Activated T-helper 1 cell treated with Interleukin-2 at 50 U/mL for 16 hours (primary cell): ENCODE measurements at regions not wholly inside any gene's neighbourhood (a gene's known extent, or its start where the extent isn't known, plus 50 kb on each side); places are given as distances from the start of the nearest gene placed in this dataset.

Experiments
- DNase-seq: peaks from one replicate; pipeline ENCODE4 v3.0.0-alpha.2; 2020; ENCODE audit warnings: low read depth

DNA sequence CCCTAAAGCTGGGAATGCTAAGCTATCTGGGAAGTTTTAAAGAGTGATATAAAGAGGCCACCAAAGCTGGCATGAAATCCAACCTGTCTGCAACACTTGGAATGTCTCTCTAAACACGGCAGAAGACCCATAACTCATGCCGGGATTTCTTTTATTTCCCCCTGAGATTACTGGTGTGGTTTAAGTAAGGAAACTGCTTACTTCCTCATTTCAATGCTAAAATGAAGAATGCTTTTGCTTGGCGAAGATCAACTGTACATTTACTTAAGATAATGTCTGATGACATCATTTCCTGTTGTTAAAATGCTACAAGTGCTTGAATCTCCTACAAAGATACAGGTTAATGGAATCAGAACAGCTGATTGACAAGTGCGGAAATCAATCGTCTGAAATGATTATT, 353.8 kb upstream of the SALL3 start:
- DNase-seq: no peak

DNA sequence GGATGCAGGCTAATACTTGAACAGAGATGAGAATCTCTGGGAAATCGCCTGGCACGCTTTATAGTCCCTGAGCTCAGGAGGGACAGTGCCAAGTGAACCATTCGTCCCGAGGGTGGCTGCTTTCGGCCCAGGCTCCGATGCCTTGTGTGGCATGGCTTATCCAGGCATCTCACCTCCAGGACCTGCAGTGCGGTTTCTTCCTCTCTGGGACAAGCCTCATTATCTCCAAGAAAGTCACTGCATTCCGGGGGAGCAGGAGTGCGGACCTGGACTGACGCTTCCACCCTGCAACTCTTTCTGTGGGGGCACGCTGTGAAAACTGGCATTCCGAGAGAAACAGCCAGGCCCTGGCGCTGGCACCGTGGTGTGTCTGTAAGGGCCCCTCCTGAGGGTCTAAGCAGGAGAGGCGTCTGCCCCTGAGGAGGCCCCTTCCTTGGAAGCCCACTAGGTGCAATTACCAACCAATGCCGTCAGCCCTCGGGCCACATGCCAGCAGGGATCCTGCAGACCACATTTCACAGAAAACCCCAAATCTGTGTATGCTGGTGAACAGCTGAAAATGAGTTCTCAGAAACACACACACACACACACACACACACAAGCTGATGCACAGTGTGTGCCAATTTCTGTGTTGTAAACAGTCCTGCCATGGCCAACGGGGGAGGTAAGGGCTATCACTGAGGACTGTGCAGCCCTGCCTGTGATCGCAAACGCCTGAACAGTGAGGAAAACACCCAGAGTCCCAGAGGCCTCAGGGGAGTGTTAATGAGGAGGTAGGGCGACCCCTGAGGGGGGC, 351.9 kb upstream of the SALL3 start:
- DNase-seq: no peak

DNA sequence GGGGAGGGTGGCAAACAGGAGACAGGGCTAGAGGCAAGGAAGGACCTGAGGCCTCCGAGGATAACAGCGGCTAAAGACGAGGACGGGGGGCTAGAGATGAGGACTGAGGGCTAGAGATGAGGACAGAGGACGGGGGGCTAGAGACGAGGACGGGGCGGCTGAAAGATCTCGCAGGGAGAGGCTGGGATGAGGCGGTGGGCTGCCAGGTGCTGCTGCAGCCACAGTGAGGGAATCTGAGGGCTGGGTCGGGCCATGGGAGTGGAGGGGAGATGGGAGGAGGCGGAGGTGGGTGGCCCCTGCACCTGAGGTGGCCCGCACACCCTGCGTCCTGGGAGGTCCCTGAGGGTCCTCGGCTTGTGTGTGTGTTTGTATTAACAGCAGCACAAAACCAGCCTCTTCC, 350.2 kb upstream of the SALL3 start:
- no peak for DNase-seq

DNA sequence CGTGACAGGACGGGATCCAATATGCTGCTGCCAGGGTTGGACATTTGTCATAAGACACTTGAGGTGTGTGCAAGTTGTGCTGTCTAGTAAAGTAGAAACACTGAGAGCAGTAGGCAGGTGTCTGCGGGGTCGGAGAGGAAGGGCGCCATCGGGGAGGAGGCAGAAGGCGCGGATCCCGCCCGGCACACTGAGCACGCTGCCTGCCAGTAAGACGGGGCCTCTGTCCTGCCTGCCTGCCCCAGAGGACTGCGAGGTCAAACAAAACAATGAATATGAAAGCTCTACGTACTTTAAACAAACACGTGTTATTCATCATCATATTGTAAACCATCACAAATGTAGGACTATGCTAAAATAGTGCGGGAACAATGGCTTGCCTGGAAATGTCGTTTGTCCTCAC, 349.3 kb upstream of the SALL3 start:
- DNase-seq: no peak

DNA sequence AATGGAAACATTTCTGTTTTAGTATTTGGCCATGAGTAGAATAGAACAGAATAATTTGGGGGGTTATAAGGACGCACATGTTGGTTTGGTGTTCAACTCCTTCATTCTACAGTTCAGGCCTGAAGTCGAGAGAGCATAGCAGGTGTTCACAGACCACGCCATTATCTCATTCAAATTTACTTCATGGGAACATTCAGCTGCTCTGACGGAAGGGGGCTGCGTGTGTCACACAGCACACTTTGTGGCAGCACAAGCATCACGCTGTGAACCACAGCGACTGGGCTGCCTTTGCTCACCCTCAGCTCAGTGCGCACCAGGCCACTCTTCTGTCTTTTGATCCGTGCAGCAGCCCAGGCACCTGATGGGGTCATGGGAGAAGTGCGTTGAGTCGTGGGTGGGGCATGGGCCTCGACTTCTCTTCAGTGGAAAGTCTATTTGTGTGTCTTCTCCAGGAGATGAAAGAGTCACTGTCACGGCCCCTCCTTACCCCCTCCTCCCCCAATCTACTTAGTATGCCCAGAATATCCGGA, 348.6 kb upstream of the SALL3 start:
- no peak for DNase-seq

DNA sequence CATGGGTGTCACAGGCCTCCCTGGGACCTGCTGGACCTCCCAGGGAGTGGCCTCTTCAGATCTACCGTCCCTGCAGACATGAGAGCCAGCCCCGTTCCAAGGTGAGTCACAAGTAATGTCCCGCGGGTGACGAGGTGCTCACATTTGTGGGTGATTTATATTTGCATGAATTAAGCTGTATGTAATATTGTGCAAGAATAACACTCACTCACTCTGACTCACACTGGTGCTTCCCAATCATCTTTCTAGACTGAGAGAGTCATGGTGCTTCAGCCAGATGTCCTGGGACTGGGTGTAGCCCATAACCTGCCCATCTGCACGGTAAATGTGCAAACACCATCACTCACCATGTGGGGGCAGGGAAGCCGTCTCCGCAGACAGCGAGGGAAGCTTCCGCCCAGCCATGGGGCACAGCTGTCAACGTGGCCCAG, 347.5 kb upstream of the SALL3 start:
- no peak for DNase-seq

DNA sequence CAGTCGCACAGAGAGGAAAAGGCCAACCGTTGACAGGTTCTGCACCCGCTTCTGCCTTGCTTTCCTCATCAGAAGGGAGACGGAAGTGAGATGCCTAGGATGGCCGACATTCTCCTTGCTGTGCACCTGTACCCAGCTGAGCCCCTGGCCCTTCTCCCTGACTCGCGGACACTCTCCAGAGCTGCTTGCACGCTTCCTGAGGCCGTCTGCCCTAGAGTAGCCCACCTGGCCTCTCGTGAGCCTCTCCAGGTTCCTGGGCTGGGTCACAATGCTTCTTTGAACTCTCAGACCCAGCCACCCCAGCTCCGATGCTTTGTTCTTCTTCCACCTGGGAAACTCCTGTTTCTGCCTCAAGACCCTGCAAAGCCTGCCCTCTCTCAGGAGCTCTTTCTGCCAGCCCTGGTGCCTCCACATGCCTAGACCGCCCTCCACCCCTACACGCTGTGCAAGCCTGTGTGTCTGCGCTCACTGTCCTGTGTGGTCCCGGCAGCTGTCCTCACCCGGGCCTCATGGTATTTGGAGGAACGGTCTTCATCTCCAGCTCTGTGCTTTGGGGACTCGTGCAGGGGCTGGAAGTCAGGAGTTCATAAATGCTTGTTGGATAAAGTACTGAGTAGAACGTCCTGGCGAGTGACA, 345.4 kb upstream of the SALL3 start:
- no peak for DNase-seq

DNA sequence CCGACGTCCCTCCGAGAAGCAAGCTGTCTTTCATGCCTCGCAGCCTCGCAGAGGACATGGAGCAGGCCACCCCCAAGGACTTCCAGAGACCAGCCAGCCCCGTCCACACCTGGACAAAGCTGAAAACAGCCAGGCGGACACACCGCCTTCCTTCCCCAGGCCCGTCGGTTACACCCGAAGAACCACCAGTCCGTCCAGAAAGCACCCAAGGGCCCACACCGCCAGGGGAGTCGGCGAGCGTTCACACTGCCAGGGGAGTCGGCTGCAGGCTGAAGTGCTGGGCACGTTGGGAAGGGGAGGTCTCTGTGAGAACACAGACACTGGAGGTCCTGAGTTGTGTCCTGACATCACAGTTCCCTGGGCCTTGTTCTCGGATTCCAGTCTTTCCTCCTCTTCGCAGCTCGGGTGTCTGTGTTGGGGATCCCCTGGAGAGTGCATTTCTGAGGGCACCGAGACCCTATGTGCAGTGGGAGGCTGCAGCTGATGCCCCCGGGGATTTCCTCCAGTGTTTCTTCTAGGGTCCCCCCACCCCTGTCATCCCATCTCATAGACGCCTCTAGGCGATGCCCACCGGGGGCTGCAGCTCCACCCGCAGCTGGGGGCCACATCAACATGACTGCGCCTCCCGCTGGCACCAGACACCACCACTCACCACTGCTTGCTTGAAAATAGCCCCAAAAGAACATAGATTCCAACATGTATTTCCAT, 344.4 kb upstream of the SALL3 start:
- no peak for DNase-seq

DNA sequence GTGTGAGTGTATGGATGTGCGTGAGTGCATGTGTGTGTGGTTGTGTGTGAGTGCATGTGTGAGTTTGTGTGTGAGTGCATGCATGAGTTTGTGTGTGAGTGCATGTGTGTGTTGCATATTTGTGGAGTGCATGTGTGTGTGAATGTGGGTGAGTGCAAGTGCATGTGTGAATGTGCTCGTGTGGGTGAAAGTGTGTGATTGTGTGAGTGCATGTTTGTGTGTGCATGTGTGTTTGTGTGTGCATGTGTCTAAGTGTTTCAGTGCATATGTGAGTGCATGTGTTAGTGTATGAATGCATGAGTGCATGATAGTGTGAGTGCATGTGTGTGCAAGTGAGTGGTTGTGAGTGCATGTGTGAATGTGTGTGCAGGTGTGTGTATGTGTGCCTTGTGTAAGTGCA, 343.4 kb upstream of the SALL3 start:
- DNase-seq: no peak

- no peak for DNase-seq
These were observed 341.9 kb upstream of the SALL3 start for GRCh38 chr18:78637442-78638402.

GRCh38 chr18:78639006-78639950, 340.3 kb upstream of the SALL3 start:
- no peak for DNase-seq

- DNase-seq: no peak
These were observed 339.2 kb upstream of the SALL3 start for GRCh38 chr18:78640246-78640995.

DNA sequence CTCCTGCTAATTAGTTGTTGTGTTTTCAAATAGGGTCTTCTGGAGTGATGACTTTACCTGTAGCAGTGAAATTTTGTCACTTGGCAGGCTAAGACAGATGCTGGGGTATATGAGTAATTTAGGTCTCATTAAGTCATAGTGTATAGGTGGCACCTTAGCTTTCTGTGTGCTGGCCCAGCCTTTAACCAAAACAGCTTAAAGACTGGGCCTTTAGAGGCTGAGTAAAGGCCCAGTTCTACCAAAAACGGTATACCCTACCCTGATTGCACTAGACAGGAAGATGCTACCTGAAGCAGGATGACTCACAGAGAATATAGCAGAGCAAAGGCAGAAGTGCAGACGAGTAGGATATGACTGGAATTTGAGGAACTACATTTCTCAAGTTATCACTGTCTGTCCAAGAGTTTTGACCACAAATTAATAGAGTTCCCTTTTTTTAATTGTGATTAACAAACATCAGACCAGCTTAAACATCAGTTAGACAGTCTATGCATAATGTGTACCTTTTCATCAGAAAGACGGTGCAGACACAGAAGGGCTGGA, 337.9 kb upstream of the SALL3 start:
- no peak for DNase-seq

DNA sequence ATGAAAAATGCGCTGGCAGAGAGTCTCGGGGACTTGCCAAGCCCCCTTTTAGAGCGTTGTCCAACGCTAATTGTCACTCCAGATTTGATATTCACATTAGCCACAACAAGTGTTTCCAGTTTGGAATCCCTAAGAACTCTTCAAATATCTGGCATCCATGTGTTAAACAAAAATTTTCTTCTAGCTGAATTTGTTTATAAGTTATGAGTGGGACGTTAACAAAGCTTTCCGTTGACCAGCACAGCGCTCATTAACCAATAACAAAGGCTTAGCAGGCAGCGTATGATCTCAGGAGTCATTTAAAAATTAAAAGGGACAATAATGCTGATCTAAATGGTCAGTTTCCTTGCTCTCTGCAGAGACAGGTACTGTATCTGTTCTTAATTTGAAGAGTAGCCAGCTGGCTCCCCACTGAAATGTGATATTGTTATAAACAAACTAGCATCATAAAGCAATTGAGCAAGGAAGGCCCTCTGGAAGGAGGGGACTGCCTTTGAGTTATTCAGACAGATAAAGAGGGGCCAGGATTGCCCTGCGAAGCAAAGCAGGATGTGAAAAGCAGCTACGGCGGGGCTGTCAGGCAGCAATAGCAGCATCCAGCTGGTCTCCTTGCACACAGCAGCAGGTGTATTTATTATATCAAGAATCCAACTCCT, 337.2 kb upstream of the SALL3 start:
- DNase-seq: no peak

DNA sequence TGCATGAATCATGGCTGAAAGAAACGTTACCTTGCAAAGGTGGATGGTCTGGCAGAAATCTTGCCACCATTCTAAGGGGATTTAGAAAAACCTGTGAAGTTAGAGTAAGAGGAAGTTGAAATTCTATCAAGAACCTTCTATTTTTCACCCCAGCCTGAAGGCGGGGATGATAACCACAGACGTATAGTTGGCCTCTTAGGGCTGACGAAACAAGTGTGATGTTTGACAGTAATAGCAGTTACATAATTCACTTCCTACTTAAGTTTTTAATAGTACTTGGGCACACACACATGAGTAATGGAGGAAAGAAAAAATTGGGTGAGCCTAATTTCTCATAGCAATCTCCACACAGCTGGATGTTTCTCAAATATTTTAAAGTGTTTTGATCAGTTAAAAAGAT, 336.6 kb upstream of the SALL3 start:
- DNase-seq: no peak

GRCh38 chr18:78643981-78644380, 335.6 kb upstream of the SALL3 start:
- no peak for DNase-seq

GRCh38 chr18:78645216-78645615, 334.4 kb upstream of the SALL3 start:
- DNase-seq: no peak

DNA sequence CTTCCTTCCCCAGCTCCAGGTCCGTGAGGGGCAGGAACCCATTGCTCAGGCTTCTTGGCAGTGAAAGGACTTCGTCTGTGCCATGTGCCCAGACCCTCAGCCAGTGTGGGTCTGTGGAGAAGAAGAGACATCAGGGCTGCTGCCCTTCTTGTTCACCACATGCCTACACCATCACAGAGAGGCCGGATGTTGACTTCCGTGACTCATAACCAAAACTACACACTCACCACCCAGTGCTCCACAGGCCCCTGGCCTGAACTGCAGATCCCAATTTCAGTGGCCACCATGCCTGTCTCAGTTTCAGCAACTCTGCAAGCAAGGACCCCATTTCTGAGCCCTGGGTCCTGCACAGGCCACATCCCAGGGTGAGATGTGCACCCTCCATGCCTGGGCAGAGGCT, 332.6 kb upstream of the SALL3 start:
- no peak for DNase-seq

- no peak for DNase-seq
These were observed 330.2 kb upstream of the SALL3 start for GRCh38 chr18:78649421-78649820.
